BE2C (cell line): ENCODE measurements at regions not wholly inside any gene's neighbourhood (a gene's known extent, or its start where the extent isn't known, plus 50 kb on each side); places are given as distances from the start of the nearest gene placed in this dataset.

Source experiments
- DNase-seq: peaks from one replicate; pipeline ENCODE4 v3.0.0-alpha.2; 2020
- H3K27me3 ChIP-seq: fragments of 250-450 bp; sonication (Bioruptor Pico); 2 replicates; pipeline ENCODE4 v1.5.1; 2020; ENCODE audit warnings: mild to moderate bottlenecking
- H3K36me3 ChIP-seq: fragments of 250-450 bp; sonication (Bioruptor Pico); 2 replicates; pipeline ENCODE4 v1.5.1; 2020; ENCODE audit warnings: mild to moderate bottlenecking
- H3K4me1 ChIP-seq: fragments of 250-450 bp; sonication (Bioruptor Pico); 2 replicates; pipeline ENCODE4 v1.5.1; 2020
- H3K4me3 ChIP-seq: 2 replicates; pipeline ENCODE4 v1.5.1; 2011; ENCODE audit warnings: low read depth, low read length
- H3K9me3 ChIP-seq: fragments of 250-450 bp; sonication (Bioruptor Pico); 2 replicates; pipeline ENCODE4 v1.5.1; 2020
- CTCF ChIP-seq: IDR thresholded peaks from 2 replicates; pipeline ENCODE4 v1.5.1; 2012; ENCODE audit warnings: mild to moderate bottlenecking, low read depth, low read length

- TF ChIP-seq CTCF, result no peak
- no peaks in the 10 kb centered on the region for H3K27me3 ChIP-seq
- no peaks in the 10 kb centered on the region for H3K36me3 ChIP-seq
Observed at GRCh38 chr2:146952696-146953095, 892.1 kb upstream of the ACVR2A start.

GRCh38 chr2:146950911-146951310 lies 893.9 kb upstream of the ACVR2A start:
- no peaks in the 10 kb centered on the region for H3K4me1 ChIP-seq
- H3K36me3 ChIP-seq, result no peaks in the 10 kb centered on the region
- no peak overlapping the region for H3K4me3 ChIP-seq
- no peaks in the 10 kb centered on the region for H3K27me3 ChIP-seq
- DNase-seq, result no peak
- H3K9me3 ChIP-seq, result no peaks in the 10 kb centered on the region
- no peak for TF ChIP-seq CTCF

More at GRCh38 chr2:146952696-146953095, 892.1 kb upstream of the ACVR2A start:
- no peak for DNase-seq
- H3K4me1 ChIP-seq, result no peaks in the 10 kb centered on the region
- H3K9me3 ChIP-seq, result no peaks in the 10 kb centered on the region
- no peak overlapping the region for H3K4me3 ChIP-seq

- no peaks in the 10 kb centered on the region for H3K36me3 ChIP-seq
- no peak for DNase-seq
- H3K27me3 ChIP-seq, result no peaks in the 10 kb centered on the region
- no peaks in the 10 kb centered on the region for H3K4me1 ChIP-seq
- TF ChIP-seq CTCF, result no peak
- H3K4me3 ChIP-seq, result no peak overlapping the region
- no peaks in the 10 kb centered on the region for H3K9me3 ChIP-seq
Observed at GRCh38 chr2:146950361-146950760, 894.5 kb upstream of the ACVR2A start.

GRCh38 chr2:146949400-146949799 lies 895.4 kb upstream of the ACVR2A start:
- Histone ChIP-seq H3K9me3 (no peaks in the 10 kb centered on the region), H3K4me3 (no peak overlapping the region), H3K4me1 (no peaks in the 10 kb centered on the region), H3K36me3 (no peaks in the 10 kb centered on the region), H3K27me3 (no peaks in the 10 kb centered on the region)
- DNase-seq, result no peak
- TF ChIP-seq CTCF, result no peak

GRCh38 chr2:146944601-146945000 lies 900.2 kb upstream of the ACVR2A start:
- Histone ChIP-seq H3K4me1 (no peaks in the 10 kb centered on the region), H3K36me3 (no peaks in the 10 kb centered on the region), H3K4me3 (no peak overlapping the region), H3K9me3 (no peaks in the 10 kb centered on the region), H3K27me3 (no peaks in the 10 kb centered on the region)
- DNase-seq, result no peak
- TF ChIP-seq CTCF, result no peak

- Histone ChIP-seq H3K9me3 (no peaks in the 10 kb centered on the region), H3K4me1 (no peaks in the 10 kb centered on the region), H3K36me3 (no peaks in the 10 kb centered on the region), H3K4me3 (no peak overlapping the region), H3K27me3 (no peaks in the 10 kb centered on the region)
- no peak for TF ChIP-seq CTCF
- DNase-seq, result no peak
Observed at GRCh38 chr2:146939991-146940685, 904.7 kb upstream of the ACVR2A start.
